Stimulated activated CD4-positive, alpha-beta T cell treated with anti-CD3 and anti-CD28 coated beads, Interleukin-12 subunit alpha, Interleukin-12 subunit beta, amount 100 ng/mL, for 24 hours (primary cell): ENCODE measurements at regions not wholly inside any gene's neighbourhood (a gene's known extent, or its start where the extent isn't known, plus 50 kb on each side); places are given as distances from the start of the nearest gene placed in this dataset.
"Not testable (repeated sequence)": the region's sequence is repeated elsewhere in the genome, so short reads cannot be mapped to it uniquely, and the experiment has no call there.

Experiments used
- DNase-seq, 2 experiments: peaks; one replicate each; pipeline ENCODE4 v3.0.0-alpha.2; 2020; ENCODE audit warnings: low read depth in 2 of 2

DNA sequence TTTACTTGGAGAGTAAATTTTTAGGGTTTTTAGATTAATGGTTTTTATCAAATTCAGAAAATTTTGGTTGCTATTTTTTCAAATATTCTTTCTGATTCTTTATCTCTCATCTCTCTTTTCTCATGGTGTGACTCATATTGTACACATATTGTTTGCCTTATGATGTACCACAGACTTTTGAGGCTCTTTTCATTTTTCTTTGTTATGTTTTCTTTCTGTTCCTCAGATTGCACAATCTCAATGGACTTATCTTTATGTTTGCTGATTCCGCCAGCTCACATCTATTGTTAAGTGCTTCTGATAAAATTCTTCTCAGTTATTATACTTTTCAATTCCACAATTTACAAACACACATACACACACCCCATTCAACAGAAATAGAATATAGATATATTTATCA, 168.2 kb upstream of the IGFBP3 start:
- no peak for DNase-seq

- DNase-seq = not testable (repeated sequence)
Observed at GRCh38 chr7:46088486-46088885, 167.4 kb upstream of the IGFBP3 start.

DNA sequence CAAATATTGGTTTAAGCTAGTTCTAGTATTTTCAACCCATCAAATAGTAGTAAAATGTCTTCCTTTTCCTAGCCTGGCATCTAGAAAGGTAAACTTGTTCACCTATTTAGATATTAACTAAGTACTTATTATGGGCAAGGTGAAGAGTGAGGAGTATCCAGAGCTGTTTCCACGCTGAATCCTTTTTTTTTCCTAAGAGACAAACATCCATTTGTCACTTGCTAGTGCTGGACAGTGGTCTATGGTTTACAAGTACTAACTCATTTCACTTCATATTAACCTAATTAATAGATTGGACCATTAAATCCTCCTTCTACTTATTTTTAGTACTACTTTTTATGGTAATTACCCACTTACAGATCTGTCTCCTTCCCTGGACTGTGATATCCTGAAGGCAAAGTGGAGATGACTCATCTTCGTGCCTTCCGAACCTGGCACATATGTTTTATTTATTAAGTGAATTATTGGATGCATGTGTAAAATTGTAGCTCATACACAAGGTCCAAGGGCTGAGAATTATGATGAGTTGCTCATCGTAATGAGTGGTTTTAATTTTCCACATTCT, 159.6 kb upstream of the IGFBP3 start:
- no peak for DNase-seq

DNA sequence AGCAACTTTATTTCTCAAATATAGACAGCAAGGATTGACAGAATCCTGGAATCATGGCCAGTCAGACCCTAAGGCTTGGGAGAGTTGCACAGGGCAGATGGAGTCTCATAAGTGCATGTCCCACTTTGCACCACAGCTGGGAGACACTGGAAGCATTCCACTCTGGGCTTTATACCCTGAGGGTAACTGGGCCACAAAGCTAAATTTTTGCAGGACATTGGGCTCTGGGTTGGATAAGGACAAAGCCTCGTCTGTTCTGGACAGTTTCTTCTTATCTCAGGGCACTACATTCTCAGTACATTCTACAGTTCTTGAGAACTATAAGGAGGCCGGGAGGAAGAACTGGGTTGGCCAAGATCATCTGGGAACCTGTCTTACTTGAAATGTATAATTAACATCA, 158.3 kb upstream of the IGFBP3 start:
- no peak for DNase-seq

GRCh38 chr7:46076527-46076926, 155.5 kb upstream of the IGFBP3 start:
- no peak for DNase-seq

DNA sequence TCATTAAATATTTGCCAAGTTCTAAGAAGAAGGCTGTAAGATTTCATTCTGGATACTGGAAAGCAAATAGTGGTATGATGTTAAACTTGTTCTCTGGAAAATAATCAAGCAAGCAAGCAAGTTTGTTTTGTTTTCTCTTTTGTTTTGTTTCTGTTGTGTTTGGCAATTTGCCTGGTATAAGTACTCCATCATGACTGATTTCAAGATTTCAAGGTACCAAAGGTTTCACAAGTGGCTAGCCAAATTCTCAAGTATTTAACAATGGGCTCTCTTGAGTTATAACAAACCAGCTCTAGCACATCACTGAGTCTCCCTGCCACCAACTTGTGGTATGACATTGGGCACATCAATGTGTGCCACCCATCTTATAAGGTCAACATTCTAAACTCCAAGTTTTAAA, 151.7 kb upstream of the IGFBP3 start:
- DNase-seq = no peak

DNA sequence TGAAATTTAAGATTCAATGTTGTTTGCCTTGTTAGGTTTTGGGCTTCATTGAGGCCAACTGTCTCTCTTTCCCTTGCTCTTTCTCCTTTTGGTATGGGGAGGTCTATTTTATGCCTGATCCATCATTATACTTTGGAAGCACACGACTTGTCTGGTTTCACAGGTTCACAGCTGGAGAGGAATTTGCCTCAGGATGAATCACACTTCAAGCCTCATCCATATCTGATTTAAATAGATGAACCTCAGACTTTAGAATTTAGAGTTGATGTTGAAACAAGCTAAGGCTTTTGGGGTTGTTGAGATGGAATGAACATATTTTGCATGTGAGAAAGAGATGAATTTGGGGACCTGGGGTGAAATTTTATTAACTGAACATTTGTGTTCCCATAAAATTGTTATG, 150.5 kb upstream of the IGFBP3 start:
- DNase-seq = no peak

DNA sequence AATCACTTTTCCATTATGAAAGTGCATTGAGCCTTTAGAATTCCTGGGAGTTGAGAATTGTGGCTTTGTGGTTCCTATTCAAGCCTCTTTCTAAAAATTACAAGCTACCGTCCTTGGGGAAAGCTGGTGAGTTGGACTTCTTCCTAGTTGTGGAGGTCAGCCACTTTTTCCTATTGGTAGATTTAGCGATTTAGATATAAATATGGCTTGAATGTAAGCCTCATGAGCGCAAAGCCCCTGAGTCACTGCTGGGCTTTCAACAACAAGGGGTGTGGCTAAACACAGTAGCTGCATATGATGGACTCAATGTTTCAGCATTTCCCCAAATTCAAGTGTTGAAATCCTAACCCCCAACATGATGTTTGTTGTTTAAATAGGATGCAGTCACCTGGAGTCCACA, 150.0 kb upstream of the IGFBP3 start:
- no peak for DNase-seq

DNA sequence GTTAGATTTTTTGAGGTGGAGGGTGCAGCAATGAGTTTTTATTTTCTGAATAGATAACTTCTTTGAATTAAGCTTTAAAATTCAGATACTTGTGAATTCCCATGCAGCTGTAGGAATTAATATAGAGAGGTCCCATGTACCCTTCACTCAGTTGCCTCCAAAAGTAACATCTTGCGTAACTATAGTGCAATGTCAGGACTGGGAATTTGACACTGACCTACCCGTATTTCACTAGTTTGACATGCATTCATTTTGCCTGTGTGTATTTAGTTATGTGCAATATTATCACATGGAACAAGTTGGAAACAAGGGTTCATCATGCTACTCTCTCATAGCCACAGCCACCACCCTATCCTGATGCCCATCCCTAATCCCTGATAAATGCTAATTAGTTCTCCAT, 147.1 kb upstream of the IGFBP3 start:
- DNase-seq = no peak

GRCh38 chr7:46059308-46060020, 138.4 kb upstream of the IGFBP3 start:
- DNase-seq = no peak

DNA sequence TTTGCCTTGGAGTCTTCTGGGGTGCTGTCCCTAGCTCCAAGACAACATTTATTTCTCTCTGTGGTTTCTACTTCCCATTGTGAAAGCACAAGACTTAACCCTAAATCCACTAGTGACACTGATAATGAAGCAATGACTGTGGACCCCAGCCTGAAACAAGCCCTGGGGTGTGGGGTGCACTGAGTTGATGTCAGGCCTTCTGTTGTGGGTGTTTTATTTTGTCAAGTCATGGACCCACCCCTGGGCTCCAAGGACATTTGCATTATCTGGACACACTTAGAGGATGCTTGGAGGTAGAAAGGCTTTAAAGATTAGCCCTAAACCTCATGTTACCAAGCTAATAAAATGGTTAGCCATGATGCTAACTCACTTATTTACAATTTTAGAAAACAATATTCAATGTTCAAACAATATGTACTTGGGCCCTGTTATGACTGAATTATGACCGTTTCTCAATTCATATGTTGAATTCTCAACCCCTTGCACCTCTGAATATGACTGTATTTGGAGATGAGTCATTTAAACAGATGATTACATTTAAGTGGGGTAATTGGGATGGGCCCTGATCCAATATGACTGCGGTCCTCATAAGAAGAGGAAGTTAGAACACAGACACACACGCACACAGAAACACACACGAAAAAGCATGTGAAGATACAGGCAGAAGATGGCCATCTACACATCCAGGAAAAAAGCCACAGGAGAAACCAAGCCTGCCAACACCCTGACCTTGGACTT, 137.2 kb upstream of the IGFBP3 start:
- DNase-seq = no peak

GRCh38 chr7:46054915-46055314, 133.8 kb upstream of the IGFBP3 start:
- DNase-seq = no peak

DNA sequence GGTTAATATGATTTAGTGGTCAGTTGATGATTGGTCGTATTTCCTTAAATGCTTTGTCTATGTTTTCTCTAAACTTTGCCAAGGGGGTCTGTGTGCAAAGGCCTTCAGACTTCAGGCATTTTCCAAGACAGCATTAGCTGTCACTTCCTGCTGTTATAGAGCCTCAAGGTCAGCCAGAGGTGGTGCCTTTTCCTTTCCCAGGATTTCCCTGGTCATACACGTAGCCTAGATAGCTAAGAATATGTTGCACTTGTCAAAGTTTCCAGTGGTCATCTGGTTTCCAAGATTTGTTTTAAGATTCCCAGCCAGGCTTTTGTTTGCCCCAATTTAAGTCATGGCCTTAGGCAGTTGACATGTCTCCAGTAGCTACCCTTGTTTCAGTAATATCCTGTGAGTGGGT, 133.2 kb upstream of the IGFBP3 start:
- DNase-seq = no peak

DNA sequence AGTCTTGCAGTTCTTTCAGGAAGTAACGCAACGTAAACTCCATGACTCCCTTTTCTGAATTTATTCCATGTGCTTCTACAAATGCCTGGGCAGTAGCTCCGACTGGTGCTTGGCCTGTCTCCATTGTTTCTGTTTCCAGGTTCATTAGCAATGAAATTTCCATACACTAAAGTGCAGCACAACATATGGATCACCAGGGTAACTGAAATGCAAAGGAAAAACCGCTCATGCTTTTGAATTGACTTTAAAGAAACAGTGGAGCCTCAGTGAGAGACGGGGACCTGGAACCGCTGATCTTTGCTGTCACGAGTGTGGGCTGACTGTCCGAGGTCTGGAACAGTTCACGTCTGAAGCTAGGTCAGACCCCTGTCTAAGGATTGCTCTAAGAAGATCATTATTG, 126.5 kb upstream of the IGFBP3 start:
- no peak for DNase-seq

DNA sequence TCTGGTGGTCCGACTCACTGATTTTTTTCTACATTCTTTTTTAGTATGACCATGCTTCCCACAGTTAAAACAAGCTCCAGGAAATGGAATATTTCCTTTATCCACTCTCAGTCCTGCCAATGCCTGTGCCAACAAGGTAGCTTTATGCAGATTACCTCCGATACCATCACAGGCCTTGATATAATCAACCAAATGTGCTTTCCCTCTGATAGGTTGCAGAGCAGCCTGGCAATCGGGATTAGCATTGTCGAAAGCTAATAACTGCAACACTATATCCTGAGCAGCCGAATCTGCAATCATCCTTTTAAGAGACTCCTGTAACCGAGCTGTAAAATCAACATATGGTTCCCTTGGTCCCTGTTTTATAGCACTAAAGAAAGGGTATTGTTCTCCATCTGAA, 122.3 kb upstream of the IGFBP3 start:
- DNase-seq = not testable (repeated sequence)

GRCh38 chr7:46039813-46040212, 118.7 kb upstream of the IGFBP3 start:
- not testable (repeated sequence) for DNase-seq

GRCh38 chr7:46035166-46035565, 114.1 kb upstream of the IGFBP3 start:
- no peak for DNase-seq

GRCh38 chr7:46034056-46034768, 113.1 kb upstream of the IGFBP3 start:
- DNase-seq = no peak

- no peak for DNase-seq
Observed at GRCh38 chr7:46033592-46033991, 112.5 kb upstream of the IGFBP3 start.

DNA sequence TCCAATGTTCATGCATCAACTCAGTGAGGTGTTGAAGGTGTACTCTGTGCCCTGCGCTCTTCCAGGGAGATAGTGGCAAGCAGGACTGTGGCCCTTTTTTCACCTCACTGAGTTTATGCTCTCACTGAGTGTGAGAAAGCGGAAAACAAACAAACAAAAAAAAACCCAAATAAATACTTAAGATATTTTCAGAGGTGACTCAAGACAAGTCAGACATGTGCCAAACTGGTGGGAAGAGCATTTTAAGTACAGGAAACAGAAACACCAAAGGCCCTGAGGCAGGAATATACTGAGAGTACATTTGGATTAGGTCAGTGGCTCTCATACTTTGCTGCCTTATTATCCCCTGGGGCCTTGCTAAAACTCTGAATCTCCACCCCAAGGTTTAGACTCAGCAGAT, 111.9 kb upstream of the IGFBP3 start:
- DNase-seq = no peak

- DNase-seq = no peak
Observed at GRCh38 chr7:46032353-46032752, 111.3 kb upstream of the IGFBP3 start.

DNA sequence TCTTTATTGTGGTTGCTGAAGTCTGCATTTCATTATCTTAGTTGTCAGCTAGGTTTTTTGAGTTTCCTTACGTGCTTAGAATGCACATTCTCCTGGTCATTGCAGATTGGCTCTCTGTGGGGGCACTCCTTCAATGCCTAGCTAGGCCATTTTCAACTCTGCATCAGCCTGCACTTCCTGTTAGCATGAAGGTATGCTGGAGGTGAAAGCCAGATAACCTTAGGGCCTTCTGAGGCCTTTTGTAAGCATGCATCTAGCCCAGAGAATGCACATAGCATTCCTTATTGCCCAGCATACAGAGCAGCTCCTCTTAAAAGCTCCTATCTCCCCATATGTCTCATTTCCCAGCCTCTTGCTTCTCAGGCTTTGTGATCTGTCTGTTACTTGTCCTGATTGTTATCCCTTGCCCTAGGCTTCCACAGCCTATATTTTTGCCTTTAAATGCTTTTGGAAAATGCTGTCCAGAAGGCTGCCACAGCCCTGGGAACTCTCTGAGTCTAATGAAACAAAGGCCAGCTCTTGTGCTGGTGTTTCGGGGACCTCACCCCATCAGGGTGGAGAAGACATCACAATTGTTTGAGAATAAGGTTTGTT, 108.1 kb upstream of the IGFBP3 start:
- no peak for DNase-seq
